H1 (cell line): ENCODE measurements at regions not wholly inside any gene's neighbourhood (a gene's known extent, or its start where the extent isn't known, plus 50 kb on each side); places are given as distances from the start of the nearest gene placed in this dataset.

Experiments
- CTCF ChIA-PET: fragments of 300-600 bp; sonication (Branson Sonifier 250); formaldehyde crosslinking; loops from one replicate; lab custom pipeline; 2021; ENCODE audit not compliant: partially characterized antibody; lab: Charles Lee
- POLR2A ChIA-PET: fragments of 300-600 bp; sonication (Branson Sonifier 250); formaldehyde crosslinking; loops from one replicate; lab custom pipeline; 2021; ENCODE audit warnings: inconsistent platforms; ENCODE audit not compliant: partially characterized antibody; lab: Charles Lee
- DNase-seq, 2 experiments: peaks; one replicate each; pipeline versions ENCODE4 v3.0.0 to v3.0.0-alpha.2; 2010 to 2022; ENCODE audit warnings: low spot score in 2 of 2, low read depth in 1 of 2, mixed read lengths in 1 of 2
- FAIRE-seq: peaks from 2 replicates; lab custom pipeline; 2011; peaks lifted over from hg19 to GRCh38; lab: Jason Lieb, UNC
- H2AFZ ChIP-seq: 2 replicates; pipeline ENCODE4 v1.8.1; 2012; ENCODE audit warnings: low read length, inconsistent platforms
- H2AK5ac ChIP-seq: 2 replicates; pipeline ENCODE4 v1.6.1; 2013; ENCODE audit warnings: low read depth, low read length
- H2BK120ac ChIP-seq: replicated peaks from 2 replicates; pipeline ENCODE3; 2013; ENCODE audit warnings: low read depth, low read length, inconsistent platforms
- H2BK12ac ChIP-seq: 2 replicates; pipeline ENCODE4 v1.6.1; 2013; ENCODE audit warnings: low read depth, low read length
- H2BK15ac ChIP-seq: 2 replicates; pipeline ENCODE4 v1.6.1; 2013; ENCODE audit warnings: low read length
- H2BK20ac ChIP-seq: 2 replicates; pipeline ENCODE4 v1.6.1; 2013; ENCODE audit warnings: low read length
- H2BK5ac ChIP-seq: 2 replicates; pipeline ENCODE4 v1.6.1; 2013; ENCODE audit warnings: low read depth, low read length
- H3K14ac ChIP-seq: 2 replicates; pipeline ENCODE4 v1.6.1; 2013; ENCODE audit warnings: inconsistent platforms; ENCODE audit not compliant: insufficient read length
- H3K18ac ChIP-seq: 2 replicates; pipeline ENCODE4 v1.6.1; 2013; ENCODE audit warnings: low read length; ENCODE audit errors: extremely low read depth
- H3K23ac ChIP-seq: 2 replicates; pipeline ENCODE4 v1.6.1; 2013; ENCODE audit warnings: inconsistent platforms; ENCODE audit not compliant: insufficient read length
- H3K23me2 ChIP-seq: 2 replicates; pipeline ENCODE4 v1.6.1; 2013; ENCODE audit warnings: low read depth, low read length
- H3K27ac ChIP-seq: 2 replicates; pipeline ENCODE4 v1.6.1; 2011; ENCODE audit warnings: low read depth, low read length, inconsistent platforms
- H3K27me3 ChIP-seq, 4 experiments: replicated peaks in 1 of 4; 1 replicate in 1 of 4; 2 replicates in 3 of 4; pipeline versions ENCODE4 v1.6.1 to v1.8.1; 2011 to 2013; ENCODE audit warnings: low read length in 3 of 4, mild to moderate bottlenecking in 3 of 4, inconsistent platforms in 2 of 4, mixed read lengths in 2 of 4, moderate library complexity in 1 of 4; ENCODE audit not compliant: control insufficient read depth in 3 of 4, insufficient read depth in 3 of 4; ENCODE audit errors: extremely low read depth in 1 of 4
- H3K36me3 ChIP-seq, 4 experiments: 2 replicates each; pipeline versions ENCODE4 v1.6.1 to v1.8.1; 2011 to 2013; ENCODE audit warnings: mild to moderate bottlenecking in 4 of 4, low read length in 3 of 4, moderate library complexity in 2 of 4, control low read depth in 1 of 4, inconsistent platforms in 1 of 4; ENCODE audit not compliant: insufficient read depth in 4 of 4, control insufficient read depth in 2 of 4
- H3K4ac ChIP-seq: replicated peaks from 2 replicates; pipeline ENCODE3; 2013; ENCODE audit warnings: low read length, low read depth, mixed read lengths, inconsistent platforms; ENCODE audit not compliant: insufficient read length
- H3K4me1 ChIP-seq, 4 experiments: replicated peaks in 1 of 4; 1 replicate in 1 of 4; 2 replicates in 3 of 4; pipeline versions ENCODE4 v1.6.1 to v1.8.1; 2011 to 2013; ENCODE audit warnings: low read length in 3 of 4, inconsistent platforms in 2 of 4, mixed read lengths in 1 of 4; ENCODE audit not compliant: insufficient read depth in 4 of 4, control insufficient read depth in 3 of 4
- H3K4me2 ChIP-seq, 2 experiments: 2 replicates each; pipeline versions ENCODE4 v1.6.1 to v1.8.1; 2011 to 2013; ENCODE audit warnings: low read depth in 2 of 2, low read length in 2 of 2, control low read depth in 1 of 2, inconsistent platforms in 1 of 2, mild to moderate bottlenecking in 1 of 2; ENCODE audit not compliant: insufficient read depth in 1 of 2
- H3K4me3 ChIP-seq, 4 experiments: fragments of 200-600, 300-600 bp in 1 of 4; sonication (generic), shearing (Covaris generic), sonication (Bioruptor Twin) in 1 of 4; 2 replicates each; pipeline versions ENCODE4 v1.5.1 to v1.8.1; 2011 to 2016; ENCODE audit warnings: low read length in 4 of 4, low read depth in 3 of 4, control low read depth in 2 of 4, inconsistent platforms in 2 of 4, mild to moderate bottlenecking in 2 of 4, mixed read lengths in 1 of 4, moderate library complexity in 1 of 4; ENCODE audit not compliant: insufficient read depth in 2 of 4; ENCODE audit errors: extremely low read depth in 1 of 4
- H3K56ac ChIP-seq: replicated peaks from 2 replicates; pipeline ENCODE3; 2013; ENCODE audit warnings: low read depth, mild to moderate bottlenecking, mixed read lengths, low read length, inconsistent platforms; ENCODE audit not compliant: insufficient read length
- H3K79me1 ChIP-seq: 2 replicates; pipeline ENCODE4 v1.6.1; 2013; ENCODE audit warnings: low read depth, low read length, control low read depth
- H3K79me2 ChIP-seq, 2 experiments: 2 replicates each; pipeline versions ENCODE4 v1.6.1 to v1.8.1; 2012 to 2013; ENCODE audit warnings: low read length in 2 of 2, mild to moderate bottlenecking in 2 of 2, inconsistent platforms in 1 of 2; ENCODE audit not compliant: insufficient read depth in 2 of 2, control insufficient read depth in 1 of 2
- H3K9ac ChIP-seq, 4 experiments: replicated peaks in 1 of 4; 1 replicate in 1 of 4; 2 replicates in 3 of 4; pipeline versions ENCODE4 v1.6.1 to v1.8.1; 2011 to 2013; ENCODE audit warnings: low read depth in 3 of 4, low read length in 3 of 4, control low read depth in 2 of 4, mild to moderate bottlenecking in 2 of 4, moderate library complexity in 2 of 4, inconsistent platforms in 1 of 4; ENCODE audit errors: extremely low read depth in 1 of 4
- H3K9me3 ChIP-seq, 2 experiments: 2 replicates each; pipeline versions ENCODE4 v1.6.1 to v1.8.1; 2012 to 2013; ENCODE audit warnings: mild to moderate bottlenecking in 2 of 2, moderate library complexity in 2 of 2, control low read depth in 1 of 2, inconsistent platforms in 1 of 2, low read depth in 1 of 2, low read length in 1 of 2, mixed read lengths in 1 of 2; ENCODE audit not compliant: insufficient read depth in 2 of 2
- H4K20me1 ChIP-seq, 2 experiments: replicated peaks in 1 of 2; 2 replicates each; pipeline versions ENCODE3 to v1.8.1; 2011 to 2013; ENCODE audit warnings: inconsistent platforms in 2 of 2, low read length in 2 of 2, mild to moderate bottlenecking in 1 of 2; ENCODE audit not compliant: insufficient read depth in 2 of 2, control insufficient read depth in 1 of 2
- H4K5ac ChIP-seq: 2 replicates; pipeline ENCODE4 v1.6.1; 2013; ENCODE audit warnings: low read length, low read depth, mixed read lengths, inconsistent platforms; ENCODE audit not compliant: insufficient read length
- H4K8ac ChIP-seq: 2 replicates; pipeline ENCODE4 v1.8.0; 2013; ENCODE audit warnings: mild to moderate bottlenecking, moderate library complexity, low read length, inconsistent platforms; ENCODE audit not compliant: insufficient read depth; ENCODE audit errors: extremely low read depth
- H4K91ac ChIP-seq: replicated peaks from 2 replicates; pipeline ENCODE3; 2013; ENCODE audit warnings: low read length, mixed read lengths, inconsistent platforms; ENCODE audit not compliant: insufficient read length
- CBX8 ChIP-seq: fragments of 300-800, 300-1000 bp; sonication (generic); IDR thresholded peaks from 2 replicates; pipeline ENCODE4 v1.7.1; 2016; ENCODE audit warnings: low read depth, low read length, borderline replicate concordance
- WGBS, 2 experiments: shearing (Covaris generic) in 1 of 2; methylation state at CpG; one replicate each; pipeline versions ENCODE4 v1.1.6 to v1.1.7; 2013 to 2015; ENCODE audit warnings: low lambda C conversion rate in 2 of 2, mixed read lengths in 2 of 2, inconsistent platforms in 1 of 2, low coverage in 1 of 2, missing lambda C conversion rate in 1 of 2; ENCODE audit not compliant: insufficient replicate concordance in 2 of 2, insufficient coverage in 1 of 2, insufficient read length in 1 of 2; ENCODE audit errors: extremely low coverage in 1 of 2, missing lambda C conversion rate in 1 of 2; 5-methylcytosine and 5-hydroxymethylcytosine counted together

DNA sequence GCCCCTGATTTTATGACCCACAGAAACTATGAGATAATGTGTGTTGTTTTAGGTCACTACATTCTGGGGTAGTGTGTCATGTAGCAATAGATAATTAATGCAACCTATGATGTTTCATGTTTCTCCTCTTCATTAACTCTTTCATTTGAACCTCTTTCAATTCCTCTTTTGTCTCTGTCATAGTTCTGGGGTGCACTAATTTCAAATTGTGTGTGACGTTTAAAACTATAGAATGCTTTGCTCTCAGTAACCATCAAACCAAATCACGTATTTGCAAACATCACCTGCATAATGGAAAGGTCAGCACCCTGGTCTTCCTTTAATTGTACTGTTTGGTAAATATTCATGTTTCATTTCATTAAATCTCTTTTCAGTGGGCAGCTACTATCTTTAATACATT is 621.6 kb downstream of the TLR4 start:
- Histone ChIP-seq H3K23me2 (no peaks in the 10 kb centered on the region), H2BK20ac (no peak overlapping the region), H3K27ac (no peak overlapping the region), H3K23ac (no peak overlapping the region), H3K79me2 (no peaks in the 10 kb centered on the region), H2AK5ac (no peak overlapping the region), H2BK120ac (no peak overlapping the region), H3K9ac (no peak overlapping the region), H3K4me2 (no peak overlapping the region), H3K4me3 (no peak overlapping the region), H3K9me3 (no peaks in the 10 kb centered on the region), H3K56ac (no peak overlapping the region), H4K5ac (no peak overlapping the region), H4K91ac (no peak overlapping the region), H3K27me3 (no peaks in the 10 kb centered on the region), H4K8ac (no peak overlapping the region), H3K18ac (no peak overlapping the region), H3K36me3 (no peaks in the 10 kb centered on the region), H2BK5ac (no peak overlapping the region), H3K4ac (no peak overlapping the region), H4K20me1 (no peaks in the 10 kb centered on the region), H2BK12ac (no peak overlapping the region), H3K14ac (no peak overlapping the region), H2BK15ac (no peak overlapping the region), H2AFZ (no peak overlapping the region), H3K79me1 (no peaks in the 10 kb centered on the region), H3K4me1 (peaks cover 0 to 6% (median 2%) of the 10 kb centered on the region in 4 experiments; a peak in 2 of 7 replicates)
- WGBS, 2 experiments: 95% methylated on average over 2 of the region's 2 CpGs; no CpG with 5 or more reads in 1 of the 2 experiments
- DNase-seq (no peak), FAIRE-seq (no peak)
- CTCF ChIA-PET: no interaction called here
- POLR2A ChIA-PET: no interaction called here
- TF ChIP-seq CBX8: no peak
